ENCODE measurements at regions not wholly inside any gene's neighbourhood (a gene's known extent, or its start where the extent isn't known, plus 50 kb on each side); places are given as distances from the start of the nearest gene placed in this dataset.

GRCh38 chr11:104476898-104477297 lies 313.0 kb upstream of the PDGFD start:
- Histone ChIP-seq H3K27ac (ENCODE audit: extremely low read depth, low read depth, low read length) (no peak overlapping the region), H3K36me3 (ENCODE audit: control insufficient read depth in 2 of 2, insufficient read depth in 1 of 2, low read length in 2 of 2) (no peaks in the 10 kb centered on the region), H3K9me3 (ENCODE audit: control insufficient read depth, insufficient read depth, low read depth, low read length) (no peaks in the 10 kb centered on the region), H3K4me3 (ENCODE audit: low read depth, low read length) (no peak overlapping the region), H3K4me1 (ENCODE audit: control insufficient read depth, insufficient read depth, low read length) (no peaks in the 10 kb centered on the region)
- POLR2A ChIA-PET: no interaction called here
- no peak for TF ChIP-seq ZNF292 (tag by site-specific recombination; IDR thresholded peaks at IDR 0.05; ENCODE audit: borderline replicate concordance, low read depth)
- TF ChIP-seq ZNF629 (tag by site-specific recombination; IDR thresholded peaks at IDR 0.05): no peak
- no peak for TF ChIP-seq SETDB1 (IDR thresholded peaks at IDR 0.05; ENCODE audit: insufficient read length, low read length)
- TF ChIP-seq ZNF366 (tag by site-specific recombination; conservative IDR thresholded peaks at IDR 0.05): no peak
- no peak for TF ChIP-seq IKZF3 (tag by site-specific recombination; IDR thresholded peaks at IDR 0.05)
- TF ChIP-seq, protein P1, sequence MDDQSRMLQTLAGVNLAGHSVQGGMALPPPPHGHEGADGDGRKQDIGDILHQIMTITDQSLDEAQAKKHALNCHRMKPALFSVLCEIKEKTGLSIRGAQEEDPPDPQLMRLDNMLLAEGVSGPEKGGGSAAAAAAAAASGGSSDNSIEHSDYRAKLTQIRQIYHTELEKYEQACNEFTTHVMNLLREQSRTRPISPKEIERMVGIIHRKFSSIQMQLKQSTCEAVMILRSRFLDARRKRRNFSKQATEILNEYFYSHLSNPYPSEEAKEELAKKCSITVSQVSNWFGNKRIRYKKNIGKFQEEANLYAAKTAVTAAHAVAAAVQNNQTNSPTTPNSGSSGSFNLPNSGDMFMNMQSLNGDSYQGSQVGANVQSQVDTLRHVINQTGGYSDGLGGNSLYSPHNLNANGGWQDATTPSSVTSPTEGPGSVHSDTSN (CRISPR knock-in tag; IDR thresholded peaks at IDR 0.05): no peak
- TF ChIP-seq SP7 (tag by site-specific recombination; IDR thresholded peaks at IDR 0.05): no peak
- no peak for TF ChIP-seq ZFP41 (tag by site-specific recombination; IDR thresholded peaks at IDR 0.05; ENCODE audit: borderline replicate concordance)
- no peak for TF ChIP-seq TSHZ1 (tag by site-specific recombination; IDR thresholded peaks at IDR 0.05; ENCODE audit: borderline replicate concordance)
- TF ChIP-seq ZIC2 (tag by site-specific recombination; IDR thresholded peaks at IDR 0.05): no peak
- TF ChIP-seq HOXD13 (CRISPR knock-in tag; IDR thresholded peaks at IDR 0.05; ENCODE audit: borderline replicate concordance): no peak
- no peak for TF ChIP-seq ZNF626 (tag by site-specific recombination; IDR thresholded peaks at IDR 0.05)
- TF ChIP-seq ZNF488 (tag by site-specific recombination; IDR thresholded peaks at IDR 0.05): no peak
- no peak for TF ChIP-seq ZNF610 (tag by site-specific recombination; IDR thresholded peaks at IDR 0.05; ENCODE audit: borderline replicate concordance)
- no peak for TF ChIP-seq ZNF394 (tag by site-specific recombination; IDR thresholded peaks at IDR 0.05; ENCODE audit: borderline replicate concordance)
- TF ChIP-seq SCRT1 (tag by site-specific recombination; IDR thresholded peaks at IDR 0.05; ENCODE audit: borderline replicate concordance): no peak
- no peak for TF ChIP-seq ZNF416 (tag by site-specific recombination; IDR thresholded peaks at IDR 0.05)
- CTCF ChIA-PET: no interaction called here

DNA sequence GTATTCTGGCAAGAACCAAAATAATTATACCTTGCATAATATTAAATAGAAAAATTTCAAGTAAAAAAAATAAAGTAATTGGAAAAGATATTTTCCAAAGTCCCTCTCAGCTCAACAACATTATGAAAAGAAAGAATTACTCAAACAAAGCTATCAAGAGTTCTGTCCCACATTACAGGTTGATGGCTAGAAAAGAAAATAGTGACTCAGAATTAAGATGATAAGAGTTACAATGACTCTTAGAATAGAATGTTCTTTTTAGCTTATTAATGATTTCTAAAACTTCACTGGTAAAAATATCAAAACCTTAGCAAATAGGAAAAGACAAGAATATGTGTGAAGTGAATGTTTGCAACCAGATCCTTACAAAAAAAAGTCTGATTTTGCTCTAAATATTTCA lies 312.5 kb upstream of the PDGFD start:
- ChIA-PET CTCF (no interaction called here), POLR2A (no interaction called here)
- TF ChIP-seq ZNF2 (tag by site-specific recombination; IDR thresholded peaks at IDR 0.05) (no peak), ELK4 (IDR thresholded peaks at IDR 0.05; ENCODE audit: borderline replicate concordance, low read depth, low read length) (no peak), ZSCAN4 (tag by site-specific recombination; IDR thresholded peaks at IDR 0.05) (no peak)

More for the DNA sequence above, 312.5 kb upstream of the PDGFD start:
- Histone ChIP-seq H3K4me1 (ENCODE audit: control insufficient read depth, insufficient read depth, low read length) (no peaks in the 10 kb centered on the region), H3K9me3 (ENCODE audit: control insufficient read depth, insufficient read depth, low read depth, low read length) (no peaks in the 10 kb centered on the region), H3K36me3 (ENCODE audit: control insufficient read depth in 2 of 2, insufficient read depth in 1 of 2, low read length in 2 of 2) (no peaks in the 10 kb centered on the region), H3K27ac (ENCODE audit: extremely low read depth, low read depth, low read length) (no peak overlapping the region), H3K4me3 (ENCODE audit: low read depth, low read length) (no peak overlapping the region)

Data from HEK293 (cell line).